Activated CD4-positive, alpha-beta T cell treated with anti-CD3 and anti-CD28 coated beads, Interleukin-2, amount 50 U/mL, for 24 hours (primary cell): ENCODE measurements at regions not wholly inside any gene's neighbourhood (a gene's known extent, or its start where the extent isn't known, plus 50 kb on each side); places are given as distances from the start of the nearest gene placed in this dataset.
"Not testable (repeated sequence)": the region's sequence is repeated elsewhere in the genome, so short reads cannot be mapped to it uniquely, and the experiment has no call there.

Experiments
- DNase-seq, 2 donors: peaks; one replicate each; pipeline ENCODE4 v3.0.0-alpha.2; 2020; ENCODE audit warnings: low read depth in 1 of 2, low spot score in 1 of 2

DNA sequence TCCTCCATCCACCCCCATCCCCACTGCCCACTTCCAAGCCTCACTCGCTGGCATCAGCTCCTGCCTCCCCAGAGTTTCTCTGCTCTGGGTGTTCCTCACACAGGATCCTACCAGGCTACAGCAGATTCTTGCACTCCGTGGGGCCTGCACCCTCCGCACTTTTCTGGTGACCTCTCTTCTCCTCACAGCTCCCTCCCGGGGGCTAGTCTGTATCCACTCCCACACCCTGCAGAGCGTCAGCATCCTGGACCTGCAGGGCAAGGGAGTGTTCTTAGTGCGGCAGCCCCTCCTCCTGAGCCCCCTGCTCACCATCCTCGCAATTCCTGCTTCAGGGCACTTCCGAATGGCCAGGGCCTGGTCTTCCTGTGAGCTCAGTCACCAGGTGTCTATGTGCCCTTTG is 224.2 kb downstream of the DLL1 start:
- no peak for DNase-seq

DNA sequence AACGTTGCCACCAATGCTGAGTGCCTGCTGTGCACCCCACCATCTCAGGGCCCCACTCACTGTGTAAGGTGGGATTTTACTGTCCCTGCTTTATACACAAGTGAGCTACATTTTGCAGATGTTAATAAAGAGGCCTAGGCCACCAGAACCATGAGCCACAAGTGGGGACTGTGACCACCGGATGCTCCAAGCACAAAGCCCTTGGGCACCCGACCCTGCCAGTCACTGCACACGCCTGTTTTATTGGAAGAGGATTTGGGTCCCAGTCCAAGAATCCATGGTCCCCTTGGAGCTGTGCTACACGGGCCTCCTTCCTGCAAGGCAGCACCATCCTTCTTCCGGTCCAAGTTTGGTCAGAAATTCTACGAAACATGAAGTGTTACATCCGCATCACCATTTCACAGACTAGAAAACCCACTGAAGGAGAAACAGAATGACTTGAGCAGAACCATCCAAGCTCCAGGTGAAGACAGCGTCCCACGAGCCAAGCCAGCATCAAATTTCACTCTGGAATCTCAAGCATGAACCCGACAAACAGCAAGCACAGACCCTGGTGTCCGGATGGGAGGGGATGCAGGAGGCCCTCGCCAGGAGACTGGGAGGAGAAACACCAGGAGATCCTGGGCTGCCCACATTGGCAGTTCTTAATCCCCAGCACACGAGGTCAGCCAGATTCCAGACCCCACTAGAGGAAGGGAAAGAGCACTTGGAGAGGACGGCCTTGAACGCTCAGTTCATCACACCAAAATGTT is 226.9 kb downstream of the DLL1 start:
- DNase-seq = no peak

DNA sequence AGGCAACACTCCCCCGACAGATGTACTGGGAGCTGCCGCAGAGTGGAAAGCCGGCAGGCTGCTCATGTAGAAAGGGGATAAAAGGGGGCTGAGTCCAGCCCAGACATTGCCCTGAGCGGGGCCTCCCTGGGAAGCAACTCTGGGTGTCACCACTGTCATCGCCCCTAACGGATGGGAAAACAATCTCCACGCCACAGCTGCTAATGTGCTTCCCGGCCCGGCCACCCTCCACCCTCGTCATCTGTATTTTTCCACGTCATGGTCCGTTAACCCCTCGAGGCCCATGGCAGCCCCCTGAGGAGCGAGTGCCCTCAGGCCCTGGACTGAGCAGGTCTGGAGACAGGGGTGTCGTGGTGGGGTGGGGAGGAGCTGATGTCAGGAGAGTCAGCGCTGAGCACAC is 227.4 kb downstream of the DLL1 start:
- no peak for DNase-seq

DNA sequence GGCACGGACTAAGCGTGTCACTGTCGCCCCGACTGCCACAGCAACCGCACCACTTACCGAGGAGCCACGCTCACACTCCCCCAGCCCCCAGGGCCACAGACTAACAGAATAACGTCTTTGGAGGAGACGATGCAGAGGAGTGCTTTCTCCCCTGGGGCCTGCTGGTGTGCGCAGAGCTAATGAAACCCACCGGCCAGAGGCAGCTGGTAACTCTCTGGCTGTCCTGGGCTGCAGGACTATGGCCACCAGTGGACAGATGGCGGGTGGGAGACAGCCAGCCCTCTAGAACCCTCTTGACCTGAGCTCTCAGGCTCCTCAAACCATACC is 228.0 kb downstream of the DLL1 start:
- DNase-seq = no peak

DNA sequence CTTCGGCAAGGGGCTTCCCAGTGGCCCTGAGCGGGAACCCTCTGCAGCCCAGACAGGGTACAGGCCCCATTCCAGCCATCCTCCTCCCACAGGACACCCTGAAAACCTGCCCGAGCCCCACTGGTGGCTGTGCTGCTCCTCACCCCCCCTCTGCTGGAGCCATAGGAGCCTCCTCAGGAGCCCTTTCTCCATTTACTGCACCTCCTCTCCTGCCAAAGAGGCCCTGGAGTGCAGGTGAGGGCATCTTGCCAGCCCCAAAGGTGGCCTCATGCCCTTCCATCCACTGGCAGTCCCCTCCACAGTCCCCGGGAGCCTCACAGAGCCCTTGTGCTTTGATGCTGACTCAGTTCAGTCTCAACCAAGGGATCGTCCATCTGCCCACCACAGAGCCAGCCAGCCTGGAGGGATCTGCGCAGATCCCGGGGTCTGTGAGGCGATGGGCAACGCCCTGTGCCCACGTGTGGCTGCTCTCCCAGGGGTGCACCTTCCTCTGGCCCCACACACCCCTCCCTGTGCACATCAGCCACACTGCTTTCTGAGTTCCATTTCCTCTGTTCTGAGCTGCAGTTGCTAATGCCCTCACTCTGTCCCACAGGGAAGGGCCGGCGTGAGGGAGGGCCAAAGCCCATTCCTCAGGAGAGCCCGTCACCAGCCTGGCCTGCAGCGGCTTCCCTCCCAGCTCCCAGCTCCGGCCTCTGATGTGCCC is 228.5 kb downstream of the DLL1 start:
- DNase-seq = no peak

DNA sequence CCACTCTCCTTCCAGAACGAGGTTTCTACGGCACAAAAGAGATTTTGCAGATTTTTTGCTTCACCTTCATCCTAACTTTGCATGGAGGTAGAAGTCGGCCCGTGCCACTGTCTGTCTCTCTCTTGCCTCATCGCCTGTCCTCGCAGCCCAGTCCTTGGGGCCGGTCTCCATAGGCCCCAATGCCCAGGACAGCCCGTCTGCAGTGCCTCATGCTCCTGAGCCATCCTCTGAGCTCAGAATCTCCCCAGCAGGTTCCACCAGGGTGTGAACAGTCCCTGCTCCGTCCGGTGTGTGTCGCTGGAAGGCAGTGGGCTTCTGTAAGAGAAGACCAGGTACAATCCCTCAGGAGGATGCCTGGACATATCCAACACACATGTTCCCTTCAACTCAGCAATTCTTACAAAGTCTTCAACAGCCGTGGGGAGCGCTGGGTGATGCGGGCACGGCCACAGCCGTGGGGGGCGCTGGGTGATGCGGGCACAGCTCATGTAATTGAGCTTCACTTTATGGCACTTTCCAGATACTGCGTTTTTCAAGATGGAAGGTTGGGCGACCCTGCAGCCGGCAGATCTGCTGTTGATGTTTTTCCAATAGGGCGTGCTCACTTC is 231.9 kb downstream of the DLL1 start:
- DNase-seq = no peak

DNA sequence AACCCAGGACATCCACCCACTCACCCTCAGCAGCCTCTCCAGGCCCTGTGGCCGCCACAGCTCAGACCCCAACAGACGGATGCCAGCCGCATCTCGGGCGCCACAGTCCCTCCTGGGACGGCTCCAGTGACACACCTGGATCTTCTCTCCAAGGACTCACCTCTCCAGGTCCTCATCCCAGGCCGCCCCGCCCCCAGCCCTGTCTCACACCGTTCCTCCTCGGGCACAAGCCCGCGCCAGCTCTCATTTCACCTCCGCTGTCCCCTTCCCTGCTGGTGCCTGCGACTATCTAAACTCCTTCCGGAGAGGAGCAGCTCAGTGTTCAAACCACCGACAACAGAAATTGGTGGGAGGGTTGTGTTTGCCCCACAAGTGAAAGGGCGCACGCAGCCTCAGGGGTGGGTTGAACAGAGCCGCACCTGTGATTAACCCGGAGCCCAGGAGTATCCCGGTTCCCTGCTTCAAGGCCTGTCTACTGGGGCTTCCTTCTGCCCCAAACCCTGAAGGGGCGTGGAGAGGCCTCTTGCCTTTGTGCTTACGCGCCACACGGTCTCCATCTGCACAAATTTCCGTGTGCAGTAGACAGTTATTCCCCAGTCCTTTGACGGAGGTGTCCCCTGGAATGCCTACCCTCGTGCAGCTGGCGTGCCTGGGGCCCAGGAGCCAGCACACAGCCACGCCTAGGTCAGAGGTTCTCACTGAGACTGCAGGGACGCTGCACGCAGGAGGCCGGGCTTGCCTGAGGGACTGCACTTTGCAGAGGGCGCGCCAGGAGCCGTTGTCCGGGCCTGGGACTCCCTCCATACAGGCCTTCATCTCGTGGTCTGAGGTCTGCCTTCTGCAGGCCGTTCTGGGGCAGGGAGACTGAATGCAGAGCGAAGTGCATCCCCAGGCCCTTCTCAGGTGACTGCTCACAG is 232.7 kb downstream of the DLL1 start:
- DNase-seq = no peak

DNA sequence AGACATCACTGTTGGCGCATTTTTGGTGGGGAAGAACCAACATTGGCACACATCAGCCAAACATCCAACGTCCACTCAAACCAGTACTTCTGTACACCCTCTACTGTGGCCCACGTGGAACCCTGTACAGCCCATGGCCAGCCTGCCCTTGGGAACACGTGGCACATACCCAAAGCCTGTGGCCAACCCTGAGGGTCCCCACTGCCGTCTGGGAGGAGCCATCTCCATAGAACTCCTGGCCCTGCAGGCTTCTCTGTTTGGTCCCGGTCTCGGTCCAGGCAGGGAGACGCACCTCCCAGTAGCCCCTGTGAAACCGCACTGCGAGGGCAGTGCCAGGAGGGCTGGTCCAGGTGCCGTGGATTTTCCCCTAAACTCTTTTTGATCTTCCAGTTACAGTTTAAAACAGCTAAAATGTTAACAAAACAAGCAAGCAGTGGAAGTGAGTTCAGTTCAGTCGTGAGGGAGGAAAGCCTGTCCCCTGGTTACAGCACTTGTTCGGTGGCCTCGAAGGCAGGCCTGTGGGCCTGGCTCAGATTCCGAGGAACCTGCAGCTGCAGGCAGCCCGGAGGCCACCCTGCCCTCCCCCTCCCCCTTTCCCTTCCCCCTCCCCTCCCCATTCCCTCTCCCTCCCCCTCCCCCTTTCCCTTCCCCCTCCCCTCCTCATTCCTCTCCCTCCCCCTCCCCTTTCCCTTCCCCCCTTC is 233.7 kb downstream of the DLL1 start:
- DNase-seq = no peak

DNA sequence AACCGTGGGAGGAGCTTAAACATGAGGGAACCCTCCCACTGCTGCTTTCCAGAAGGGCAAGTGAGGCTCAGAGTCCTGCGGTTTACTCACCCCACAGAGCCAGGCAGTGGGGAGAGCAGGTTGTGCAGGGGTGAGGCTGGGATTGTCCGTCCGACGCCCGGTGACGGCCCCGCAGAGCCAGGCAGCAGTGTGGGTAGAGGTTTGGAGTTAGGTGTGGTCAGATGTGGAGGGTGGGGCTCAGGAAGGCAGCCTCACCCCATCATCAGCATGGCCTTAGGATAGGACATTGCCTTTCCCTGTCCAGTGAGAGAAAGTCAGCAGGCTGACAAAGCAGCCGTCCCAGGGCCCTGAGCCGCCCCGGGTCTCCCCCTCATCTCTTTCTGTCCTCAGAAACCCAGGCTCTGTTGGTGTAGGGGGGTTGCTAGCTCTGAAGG is 234.6 kb downstream of the DLL1 start:
- no peak for DNase-seq

DNA sequence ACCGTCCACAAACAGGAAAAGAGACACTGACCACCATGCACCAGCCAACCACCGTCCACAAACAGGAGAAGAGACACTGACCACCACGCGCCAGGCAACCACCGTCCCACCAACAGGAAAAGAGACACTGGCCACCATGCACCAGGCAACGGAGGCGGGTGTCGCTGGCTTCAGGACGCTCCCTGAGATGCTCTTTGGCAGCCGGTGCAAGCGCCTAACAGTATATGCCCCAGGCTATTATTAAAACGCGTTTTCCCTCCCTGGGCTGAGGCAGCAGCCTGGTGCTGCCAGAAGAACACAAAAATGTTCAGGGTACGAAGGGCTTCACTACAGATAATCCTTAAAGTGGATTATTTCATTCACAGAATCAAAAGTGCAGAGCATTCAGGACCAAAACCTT is 235.1 kb downstream of the DLL1 start:
- DNase-seq = not testable (repeated sequence)

DNA sequence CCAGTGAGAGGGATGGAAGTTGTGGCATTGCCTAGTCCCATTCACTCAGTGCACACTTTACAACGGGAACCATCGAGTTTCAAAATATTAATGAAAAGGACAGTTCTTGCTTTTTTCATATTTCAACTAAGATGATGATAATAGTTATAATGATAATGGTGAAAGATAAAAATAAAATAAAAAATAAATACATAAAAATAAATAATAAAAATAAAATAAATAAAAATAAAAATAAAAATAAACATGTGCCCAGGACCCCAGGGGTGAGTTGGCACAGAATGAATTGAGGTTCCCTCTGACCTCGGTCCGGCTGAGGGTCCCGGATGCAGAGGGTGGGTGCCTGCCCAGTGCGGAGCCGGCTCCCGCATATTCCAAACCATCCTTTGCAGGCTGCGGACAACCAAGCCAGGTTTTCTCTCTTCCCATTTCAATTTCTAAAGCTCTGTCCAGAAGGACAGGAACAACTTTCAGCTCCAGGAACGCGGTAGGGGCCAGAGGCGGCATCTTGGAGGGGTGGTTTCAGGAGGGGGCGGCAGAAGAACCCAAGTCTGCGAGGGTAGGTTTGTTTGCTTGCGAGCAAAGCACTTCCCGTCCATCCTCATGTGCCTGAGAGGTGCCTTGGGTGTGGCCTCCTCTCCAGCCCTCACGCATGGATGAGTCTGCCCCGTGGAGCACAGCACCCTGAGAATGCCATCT is 236.8 kb downstream of the DLL1 start:
- no peak for DNase-seq

DNA sequence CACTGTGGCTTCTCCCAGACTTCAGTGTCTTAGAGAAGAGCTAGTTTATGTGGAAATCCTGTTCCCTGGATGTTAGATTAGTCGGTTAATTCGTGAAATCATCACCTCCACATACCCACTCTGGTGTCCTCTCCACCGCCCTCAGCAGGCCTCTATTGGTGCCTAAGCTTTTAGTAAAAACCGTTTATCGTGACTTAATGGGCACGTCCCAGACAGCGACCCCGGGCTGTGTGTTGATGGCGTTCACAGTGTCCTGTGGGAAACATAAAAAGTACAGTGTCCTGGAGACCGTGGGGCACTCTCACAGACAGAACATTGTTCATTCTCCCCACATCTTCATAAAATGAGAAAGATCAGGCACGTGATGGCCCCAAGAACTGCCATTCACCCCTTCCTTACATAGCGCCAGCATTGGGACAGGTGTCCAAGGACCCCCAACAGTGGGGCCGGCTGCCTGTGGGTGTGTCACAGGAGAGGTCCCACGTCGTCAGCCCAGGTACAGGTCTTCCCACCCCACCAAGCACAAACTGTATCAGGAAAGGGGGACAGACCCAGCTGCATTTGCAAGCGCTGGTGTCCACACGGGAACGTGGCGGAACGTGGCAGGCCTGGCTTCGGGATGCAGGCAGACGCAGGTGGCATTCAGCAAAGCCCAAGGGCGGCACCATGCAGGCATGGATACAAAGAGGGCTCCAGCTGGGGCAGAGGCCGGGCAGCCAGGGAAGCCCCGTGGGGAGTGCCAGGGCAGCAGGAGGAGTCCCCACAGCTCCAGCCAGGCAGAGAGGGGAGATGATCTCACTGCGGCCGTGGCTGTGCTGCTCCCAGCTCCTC is 237.7 kb downstream of the DLL1 start:
- DNase-seq = no peak

DNA sequence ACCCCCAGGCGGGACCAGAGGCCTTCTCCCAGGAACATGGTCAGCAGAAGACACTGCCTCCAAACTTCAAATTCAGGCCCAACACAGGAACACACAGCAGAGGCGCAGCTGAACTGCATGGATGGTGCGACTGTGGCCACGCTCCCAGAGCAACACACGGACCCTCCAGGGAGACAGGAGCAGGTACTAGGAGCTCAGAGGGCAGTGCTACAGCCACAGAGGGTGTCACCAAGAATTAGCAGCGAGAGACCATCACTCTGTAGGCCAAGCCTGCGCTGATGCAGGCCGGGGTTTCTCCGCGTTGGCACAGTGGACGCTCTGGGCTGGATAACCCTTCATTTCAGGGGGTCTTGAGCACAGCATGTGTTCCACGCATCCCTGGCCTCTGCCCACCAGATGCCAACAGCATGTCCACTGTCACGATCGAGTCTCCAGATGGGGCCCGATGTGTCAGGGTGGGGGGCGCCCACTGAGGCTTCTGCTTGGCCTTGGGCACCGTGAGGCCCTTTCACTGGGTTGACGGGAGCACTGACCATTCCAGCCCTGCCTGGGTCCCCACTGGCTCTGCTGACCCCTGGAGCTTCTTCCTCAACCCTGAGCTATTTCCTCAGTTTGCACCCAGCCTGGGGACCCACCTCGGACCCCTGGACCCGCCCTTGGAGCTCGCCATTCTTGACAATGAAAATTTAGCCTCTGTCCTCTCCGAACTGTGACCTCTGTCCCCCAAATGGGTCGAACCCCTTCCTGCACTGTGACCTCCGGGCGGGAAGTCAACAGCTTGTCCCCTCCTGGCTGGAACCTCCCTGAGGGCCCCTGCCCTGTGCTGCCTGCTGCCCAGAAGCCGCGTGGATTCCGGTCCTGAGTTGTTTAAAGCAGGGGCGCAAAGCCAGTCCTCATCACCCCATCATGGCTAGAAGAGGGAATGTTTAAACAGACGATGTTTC is 239.4 kb downstream of the DLL1 start:
- no peak for DNase-seq

DNA sequence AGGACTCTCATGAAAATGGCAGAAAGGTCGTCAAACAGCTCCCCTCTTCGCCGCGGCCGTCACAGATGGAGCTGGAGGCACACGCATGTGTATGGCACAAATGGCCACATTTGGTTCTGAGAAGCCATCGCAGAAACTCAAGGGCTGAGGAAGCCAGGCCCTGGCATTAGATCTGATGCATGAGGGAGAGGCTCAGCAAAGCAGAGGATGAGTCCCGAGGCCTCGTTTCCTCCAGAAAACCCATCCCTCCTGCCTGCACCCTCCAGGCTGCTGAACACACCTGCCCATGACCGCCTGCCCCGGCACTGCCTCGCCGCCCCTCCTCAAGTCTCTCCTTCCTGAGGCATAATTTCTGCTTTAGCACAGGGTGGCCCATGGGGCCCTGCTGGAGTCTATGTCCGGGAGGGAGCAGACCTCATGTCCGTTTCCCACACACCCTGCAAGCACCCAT is 240.3 kb downstream of the DLL1 start:
- DNase-seq = no peak

DNA sequence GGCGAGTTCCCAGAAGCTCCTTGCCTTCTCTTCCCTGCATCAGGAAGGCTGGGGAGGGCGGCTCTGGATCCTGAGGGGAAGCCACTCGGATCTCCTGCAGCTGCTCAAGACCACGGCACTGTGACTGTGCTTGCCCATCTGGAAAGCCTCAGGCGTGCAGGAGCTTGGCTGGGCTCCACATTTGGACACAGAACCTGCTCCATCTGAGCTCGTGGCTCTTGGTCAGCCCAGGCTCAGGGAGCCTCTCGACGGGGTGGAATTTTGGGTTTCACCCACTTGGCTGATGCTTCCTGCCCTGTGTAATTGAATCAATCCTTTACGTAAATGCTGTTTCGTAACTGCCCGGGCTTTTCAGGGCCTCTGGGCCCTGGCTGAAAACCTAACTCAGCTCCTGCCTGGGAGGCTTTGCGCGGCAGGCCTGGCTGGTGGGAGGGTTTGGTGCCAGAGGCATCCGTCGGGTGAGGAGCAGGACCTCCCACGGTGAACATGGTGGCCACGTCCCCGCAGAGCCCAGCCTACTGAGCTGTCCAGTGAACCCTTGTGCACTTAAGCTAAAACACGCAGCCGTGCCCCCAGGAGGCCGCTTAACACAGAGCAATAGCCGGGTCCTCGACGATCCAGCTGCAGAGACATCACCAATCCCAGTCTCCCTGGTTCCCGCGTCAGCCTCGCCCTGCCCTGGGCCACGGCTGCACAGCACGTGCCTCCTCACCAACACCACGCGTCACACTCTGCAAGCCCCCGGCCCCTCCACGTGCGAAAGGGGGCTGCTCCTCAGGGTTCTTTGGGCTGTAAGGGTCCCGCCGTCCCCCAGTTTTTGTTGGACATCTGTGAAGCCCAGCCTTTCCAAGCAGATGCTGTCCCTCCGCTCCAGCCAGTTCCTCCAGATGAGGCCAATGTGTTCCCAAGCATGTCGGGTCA is 241.0 kb downstream of the DLL1 start:
- no peak for DNase-seq

DNA sequence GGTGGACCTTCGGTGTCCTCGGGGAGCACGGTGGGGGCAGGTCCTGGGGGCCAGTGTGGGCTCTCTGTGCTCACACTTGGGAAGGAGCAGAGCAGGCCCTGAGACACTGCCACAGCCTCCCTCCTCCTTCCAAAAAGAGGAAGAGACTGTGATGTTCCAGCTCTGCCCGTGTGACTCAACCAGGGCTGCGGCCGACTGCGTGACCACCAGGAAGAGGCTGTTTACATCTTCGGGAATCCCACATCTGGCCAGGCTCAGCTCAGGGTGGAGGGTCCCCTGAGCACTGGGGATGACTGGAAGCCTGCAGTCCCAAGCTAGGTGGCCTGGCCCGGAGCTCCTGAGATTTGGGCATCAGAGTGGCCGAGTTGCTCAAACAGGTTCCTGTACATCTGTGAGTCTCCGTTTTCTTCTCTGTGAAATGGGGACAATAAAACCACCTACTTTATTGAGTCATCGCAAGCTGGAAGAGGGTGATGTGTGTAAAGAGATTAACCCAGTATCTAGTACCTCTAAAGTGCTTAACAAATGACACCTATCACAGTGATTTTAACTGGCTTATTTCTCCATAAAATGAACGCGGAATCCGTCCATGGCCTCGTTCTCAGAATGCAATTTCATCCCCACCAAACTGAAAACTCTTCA is 242.1 kb downstream of the DLL1 start:
- DNase-seq = no peak

DNA sequence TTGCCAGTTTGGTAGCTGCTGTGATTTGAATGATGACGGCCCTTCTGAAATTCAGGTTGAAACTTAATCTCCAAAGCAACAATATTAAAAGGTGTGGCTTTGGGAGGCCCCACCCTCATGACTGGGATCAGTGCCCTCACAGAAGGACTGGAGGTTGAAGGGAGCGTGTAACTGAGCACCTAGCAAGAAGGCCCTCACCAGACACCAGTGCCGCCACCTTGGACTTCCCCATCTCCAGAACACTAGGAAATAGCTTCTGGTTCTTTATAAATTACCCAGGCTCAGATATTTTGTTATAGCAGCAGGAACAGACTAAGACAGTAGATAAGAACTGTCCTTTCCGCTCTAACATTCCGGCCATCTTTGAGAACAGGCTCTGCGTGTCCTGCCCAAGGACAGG is 243.1 kb downstream of the DLL1 start:
- no peak for DNase-seq
